ENCODE measurements at regions not wholly inside any gene's neighbourhood (a gene's known extent, or its start where the extent isn't known, plus 50 kb on each side); places are given as distances from the start of the nearest gene placed in this dataset.

GRCh38 chr4:133314991-133315390 is 165.9 kb downstream of the PCDH10 start:
- TF ChIP-seq USF2 (IDR thresholded peaks at IDR 0.05; ENCODE audit: low read depth, low read length) (no peak), MXI1 (IDR thresholded peaks at IDR 0.05; ENCODE audit: borderline replicate concordance, low read depth, low read length) (no peak), BHLHE40 (IDR thresholded peaks at IDR 0.05; ENCODE audit: low read depth, low read length) (no peak), FOS (IDR thresholded peaks at IDR 0.05; ENCODE audit: low read depth, low read length) (no peak), MAZ (IDR thresholded peaks at IDR 0.05; ENCODE audit: borderline replicate concordance, low read depth, low read length) (no peak), MAFK (IDR thresholded peaks at IDR 0.05; ENCODE audit: low read depth, low read length) (no peak), CTCF (conservative IDR thresholded peaks at IDR 0.05; ENCODE audit: low read depth, low read length) (no peak), RAD21 (IDR thresholded peaks at IDR 0.05; ENCODE audit: low read length) (no peak), CEBPB (IDR thresholded peaks at IDR 0.05; ENCODE audit: low read depth, low read length) (no peak), RCOR1 (IDR thresholded peaks at IDR 0.05; ENCODE audit: insufficient replicate concordance, low read length) (no peak), NFE2L2 (IDR thresholded peaks at IDR 0.05; ENCODE audit: low read depth, low read length) (no peak), CHD1 (IDR thresholded peaks at IDR 0.05; ENCODE audit: low read depth, low read length) (no peak), ELK1 (IDR thresholded peaks at IDR 0.05; ENCODE audit: borderline replicate concordance, low read depth, low read length) (no peak), POLR2A (IDR thresholded peaks at IDR 0.05; ENCODE audit: low read depth, low read length) (no peak), RFX5 (IDR thresholded peaks at IDR 0.05; ENCODE audit: low read depth, low read length) (no peak), SMC3 (IDR thresholded peaks at IDR 0.05; ENCODE audit: low read depth, low read length) (no peak)
- Histone ChIP-seq H2BK5ac (ENCODE audit: low read depth, low read length, poor library complexity, severe bottlenecking) (no peak overlapping the region), H3K4me1 (ENCODE audit: control insufficient read depth, insufficient read depth, low read length) (no peaks in the 10 kb centered on the region), H3K9me3 (ENCODE audit: control insufficient read depth, insufficient read depth, low read length) (peaks cover 2% of the 10 kb centered on the region; the same call in 1 of the 2 replicates), H3K18ac (ENCODE audit: low read depth, low read length) (no peak overlapping the region), H3K27ac (ENCODE audit: insufficient read depth, low read length) (no peak overlapping the region), H2AK5ac (ENCODE audit: low read depth, low read length) (no peak overlapping the region), H3K4me3 (ENCODE audit: insufficient read depth, low read depth, low read length) (no peak overlapping the region), H3K4me2 (ENCODE audit: low read depth, low read length) (no peak overlapping the region), H2AFZ (replicated peaks; ENCODE audit: low read length, poor library complexity) (no peak overlapping the region), H3K36me3 (ENCODE audit: control insufficient read depth, insufficient read depth, low read length) (no peaks in the 10 kb centered on the region), H4K91ac (ENCODE audit: insufficient read depth, low read depth, low read length) (no peak overlapping the region), H4K8ac (ENCODE audit: low read depth in 2 of 2, low read length in 2 of 2) (no peak overlapping the region), H3K9me1 (ENCODE audit: insufficient read depth, low read length) (no peaks in the 10 kb centered on the region), H4K20me1 (ENCODE audit: insufficient read depth, low read length) (no peaks in the 10 kb centered on the region), H2BK120ac (ENCODE audit: low read depth, low read length) (no peak overlapping the region), H4K5ac (ENCODE audit: low read depth, low read length) (no peak overlapping the region), H2AK9ac (replicated peaks; ENCODE audit: low read depth, low read length, poor library complexity) (no peak overlapping the region), H3K79me1 (ENCODE audit: low read depth in 1 of 2, low read length in 2 of 2) (no peaks in the 10 kb centered on the region), H3K4ac (ENCODE audit: low read depth, low read length) (no peak overlapping the region), H2BK20ac (ENCODE audit: low read depth, low read length) (no peak overlapping the region), H3K27me3 (ENCODE audit: control insufficient read depth, insufficient read depth, low read length) (no peaks in the 10 kb centered on the region), H3K14ac (replicated peaks; ENCODE audit: low read depth, low read length) (no peak overlapping the region), H3K23ac (ENCODE audit: low read depth, low read length) (no peak overlapping the region), H2BK15ac (ENCODE audit: low read depth, low read length) (no peak overlapping the region), H3K9ac (ENCODE audit: low read depth, low read length) (no peak overlapping the region), H3K56ac (ENCODE audit: extremely low read depth, insufficient read depth, low read length) (no peak overlapping the region)
- no TSS peak for BruUV-seq (replicated peaks)
- POLR2A ChIA-PET (ENCODE audit: unreplicated experiment), result no interaction called here
- dilution Hi-C loops (cut with HindIII; ENCODE audit: low sequenced_read_pairs, unreplicated experiment) (no loop called here), intact Hi-C loops (cut with micrococcal nuclease) (no loop called here), in situ Hi-C loops (cut with MboI; ENCODE audit: low sequenced_read_pairs) (no loop called here)
- CTCF ChIA-PET, result no interaction called here
- DNase-seq, result no peak
- no CpG with 5 or more reads among the region's 1 CpG for WGBS, 2 experiments (ENCODE audit: extremely low coverage in 2 of 2, insufficient read length in 1 of 2)
- ATAC-seq (ENCODE audit: low read depth), result no peak

All from IMR-90 (cell line).